HG02870 (cell line): ENCODE measurements at regions not wholly inside any gene's neighbourhood (a gene's known extent, or its start where the extent isn't known, plus 50 kb on each side); places are given as distances from the start of the nearest gene placed in this dataset.
"Not testable (repeated sequence)": the region's sequence is repeated elsewhere in the genome, so short reads cannot be mapped to it uniquely, and the experiment has no call there.

Experiments
- ATAC-seq: cut with Tn5 transposase; IDR thresholded peaks from one replicate; pipeline ENCODE4 v1.9.1; 2021; ENCODE audit warnings: mild to moderate bottlenecking, moderate library complexity; ENCODE audit not compliant: unreplicated experiment

- ATAC-seq, result no peak
These were observed 891.6 kb upstream of the CRIM1 start for GRCh38 chr2:35463805-35464596.

- ATAC-seq, result no peak
These were observed 893.2 kb upstream of the CRIM1 start for GRCh38 chr2:35462226-35462998.

- no peak for ATAC-seq
These were observed 894.2 kb upstream of the CRIM1 start for GRCh38 chr2:35461406-35461805.

- no peak for ATAC-seq
These were observed 900.5 kb upstream of the CRIM1 start for GRCh38 chr2:35454966-35455638.

- ATAC-seq, result no peak
These were observed 907.8 kb upstream of the CRIM1 start for GRCh38 chr2:35447821-35448220.

- ATAC-seq, result no peak
These were observed 908.4 kb upstream of the CRIM1 start for GRCh38 chr2:35447215-35447614.

- ATAC-seq, result no peak
These were observed 912.5 kb upstream of the CRIM1 start for GRCh38 chr2:35443087-35443486.

GRCh38 chr2:35441575-35441974 lies 914.0 kb upstream of the CRIM1 start:
- ATAC-seq, result not testable (repeated sequence)

GRCh38 chr2:35440308-35440707 lies 915.3 kb upstream of the CRIM1 start:
- ATAC-seq, result not testable (repeated sequence)

GRCh38 chr2:35436893-35437292 lies 918.7 kb upstream of the CRIM1 start:
- not testable (repeated sequence) for ATAC-seq

- ATAC-seq, result peak; percentile 75
These were observed 927.0 kb upstream of the CRIM1 start for GRCh38 chr2:35428548-35428947.

GRCh38 chr2:35421485-35421884 lies 934.1 kb upstream of the CRIM1 start:
- no peak for ATAC-seq

GRCh38 chr2:35417293-35417692 lies 938.3 kb upstream of the CRIM1 start:
- ATAC-seq, result no peak

- no peak for ATAC-seq
These were observed 939.0 kb upstream of the CRIM1 start for GRCh38 chr2:35416391-35417140.

- ATAC-seq, result no peak
These were observed 939.6 kb upstream of the CRIM1 start for GRCh38 chr2:35415942-35416341.

- no peak for ATAC-seq
These were observed 940.3 kb upstream of the CRIM1 start for GRCh38 chr2:35415282-35415681.

- ATAC-seq, result peak; percentile 82
These were observed 945.0 kb upstream of the CRIM1 start for GRCh38 chr2:35410431-35411061.

- ATAC-seq, result no peak
These were observed 945.8 kb upstream of the CRIM1 start for GRCh38 chr2:35409762-35410161.

- no peak for ATAC-seq
These were observed 947.3 kb upstream of the CRIM1 start for GRCh38 chr2:35408320-35408719.

- no peak for ATAC-seq
These were observed 963.7 kb upstream of the CRIM1 start for GRCh38 chr2:35391736-35392442.
